IMR-90 (cell line): ENCODE measurements at regions not wholly inside any gene's neighbourhood (a gene's known extent, or its start where the extent isn't known, plus 50 kb on each side); places are given as distances from the start of the nearest gene placed in this dataset.

Source experiments
- ATAC-seq: fragments of 200-7000 bp; cut with Tn5 transposase; 2 replicates; pipeline ENCODE4 v1.9.1; 2020; ENCODE audit warnings: low read depth, mild to moderate bottlenecking, moderate library complexity
- BruUV-seq: library from RNA; stranded (reverse); fragments of 400-500 nt; replicated peaks from 2 replicates; lab custom pipeline; 2021; lab: Mats Ljungman, UMichigan
- CTCF ChIA-PET: fragments of 300-600 bp; formaldehyde crosslinking; extraction: SDS; loops from one replicate; lab custom pipeline; 2021; ENCODE audit warnings: antibody characterized with exemption; lab: Yijun Ruan, JAX
- POLR2A ChIA-PET: fragments of 300-600 bp; sonication (Branson Sonifier 250); formaldehyde crosslinking; loops from one replicate; lab custom pipeline; 2022; ENCODE audit warnings: antibody characterized with exemption; ENCODE audit not compliant: unreplicated experiment; lab: Charles Lee
- DNase-seq: peaks from one replicate; pipeline ENCODE4 v3.0.0; 2013
- H2AFZ ChIP-seq: replicated peaks from 2 replicates; pipeline ENCODE3; 2013; ENCODE audit warnings: low read length, mild to moderate bottlenecking; ENCODE audit not compliant: poor library complexity
- H2AK5ac ChIP-seq: 2 replicates; pipeline ENCODE4 v1.6.1; 2013; ENCODE audit warnings: low read depth, low read length, inconsistent platforms
- H2AK9ac ChIP-seq: replicated peaks from 2 replicates; pipeline ENCODE3; 2013; ENCODE audit warnings: mild to moderate bottlenecking, low read depth, low read length, moderate library complexity; ENCODE audit not compliant: poor library complexity
- H2BK120ac ChIP-seq: 2 replicates; pipeline ENCODE4 v1.6.1; 2013; ENCODE audit warnings: low read depth, low read length, inconsistent platforms
- H2BK15ac ChIP-seq: 3 replicates; pipeline ENCODE4 v1.6.1; 2013; ENCODE audit warnings: low read depth, low read length, inconsistent platforms
- H2BK20ac ChIP-seq: 2 replicates; pipeline ENCODE4 v1.6.1; 2013; ENCODE audit warnings: low read depth, mild to moderate bottlenecking, inconsistent platforms, low read length, moderate library complexity
- H2BK5ac ChIP-seq: 2 replicates; pipeline ENCODE4 v1.6.1; 2013; ENCODE audit warnings: mild to moderate bottlenecking, low read depth, low read length, inconsistent platforms; ENCODE audit not compliant: poor library complexity, severe bottlenecking
- H3K14ac ChIP-seq: replicated peaks from 2 replicates; pipeline ENCODE4 v1.6.1; 2013; ENCODE audit warnings: low read depth, low read length, inconsistent platforms
- H3K18ac ChIP-seq: 2 replicates; pipeline ENCODE4 v1.6.1; 2013; ENCODE audit warnings: low read depth, low read length, control low read depth
- H3K23ac ChIP-seq: 2 replicates; pipeline ENCODE4 v1.6.1; 2013; ENCODE audit warnings: low read depth, low read length, inconsistent platforms
- H3K27ac ChIP-seq: 2 replicates; pipeline ENCODE4 v1.5.1; 2013; ENCODE audit warnings: mild to moderate bottlenecking, control low read depth, low read length; ENCODE audit not compliant: insufficient read depth
- H3K27me3 ChIP-seq: 2 replicates; pipeline ENCODE4 v1.6.1; 2013; ENCODE audit warnings: low read length; ENCODE audit not compliant: control insufficient read depth, insufficient read depth
- H3K36me3 ChIP-seq: 2 replicates; pipeline ENCODE4 v1.6.1; 2013; ENCODE audit warnings: low read length, mixed read lengths; ENCODE audit not compliant: control insufficient read depth, insufficient read depth
- H3K4ac ChIP-seq: 2 replicates; pipeline ENCODE4 v1.6.1; 2013; ENCODE audit warnings: low read depth, low read length, inconsistent platforms
- H3K4me1 ChIP-seq: 2 replicates; pipeline ENCODE4 v1.6.1; 2013; ENCODE audit warnings: low read length, mixed read lengths; ENCODE audit not compliant: control insufficient read depth, insufficient read depth
- H3K4me2 ChIP-seq: 2 replicates; pipeline ENCODE4 v1.6.1; 2013; ENCODE audit warnings: low read depth, mild to moderate bottlenecking, control low read depth, low read length, moderate library complexity
- H3K4me3 ChIP-seq: 2 replicates; pipeline ENCODE4 v1.5.1; 2013; ENCODE audit warnings: low read depth, mild to moderate bottlenecking, control low read depth, low read length, moderate library complexity; ENCODE audit not compliant: insufficient read depth
- H3K56ac ChIP-seq: 2 replicates; pipeline ENCODE4 v1.6.1; 2013; ENCODE audit warnings: low read length, inconsistent platforms; ENCODE audit not compliant: insufficient read depth; ENCODE audit errors: extremely low read depth
- H3K79me1 ChIP-seq, 2 experiments: 2 replicates each; pipeline ENCODE4 v1.6.1; 2013; ENCODE audit warnings: low read length in 2 of 2, inconsistent platforms in 1 of 2, low read depth in 1 of 2
- H3K9ac ChIP-seq: 2 replicates; pipeline ENCODE4 v1.6.1; 2013; ENCODE audit warnings: low read depth, low read length, control low read depth
- H3K9me1 ChIP-seq: 2 replicates; pipeline ENCODE4 v1.6.1; 2013; ENCODE audit warnings: low read length, inconsistent platforms; ENCODE audit not compliant: insufficient read depth
- H3K9me3 ChIP-seq: 2 replicates; pipeline ENCODE4 v1.6.1; 2013; ENCODE audit warnings: low read length; ENCODE audit not compliant: control insufficient read depth, insufficient read depth
- H4K20me1 ChIP-seq: 2 replicates; pipeline ENCODE4 v1.6.1; 2013; ENCODE audit warnings: low read length, inconsistent platforms; ENCODE audit not compliant: insufficient read depth
- H4K5ac ChIP-seq: 2 replicates; pipeline ENCODE4 v1.6.1; 2013; ENCODE audit warnings: mild to moderate bottlenecking, low read depth, low read length, control low read depth
- H4K8ac ChIP-seq, 2 experiments: 2 replicates each; pipeline ENCODE4 v1.6.1; 2013; ENCODE audit warnings: low read depth in 2 of 2, low read length in 2 of 2, control low read depth in 1 of 2, inconsistent platforms in 1 of 2
- H4K91ac ChIP-seq: 2 replicates; pipeline ENCODE4 v1.6.1; 2013; ENCODE audit warnings: low read depth, low read length, inconsistent platforms; ENCODE audit not compliant: insufficient read depth
- CEBPB ChIP-seq: IDR thresholded peaks from 2 replicates; pipeline ENCODE4 v1.6.1; 2012; ENCODE audit warnings: low read depth, low read length, improper control_type of control experiment
- MAZ ChIP-seq: IDR thresholded peaks from 2 replicates; pipeline ENCODE4 v1.6.1; 2012; ENCODE audit warnings: low read depth, mild to moderate bottlenecking, low read length, improper control_type of control experiment, moderate library complexity, borderline replicate concordance
- NFE2L2 ChIP-seq: fragments of 150-350 bp; IDR thresholded peaks from 2 replicates; pipeline ENCODE4 v1.6.1; 2016; ENCODE audit warnings: low read depth, mild to moderate bottlenecking, low read length
- RAD21 ChIP-seq: IDR thresholded peaks from 2 replicates; pipeline ENCODE4 v1.6.1; 2012; ENCODE audit warnings: low read length, improper control_type of control experiment
- SMC3 ChIP-seq: fragments of 150-350 bp; IDR thresholded peaks from 2 replicates; pipeline ENCODE4 v1.6.1; 2016; ENCODE audit warnings: low read depth, mild to moderate bottlenecking, antibody characterized with exemption, low read length, moderate library complexity
- USF2 ChIP-seq: fragments of 150-350 bp; IDR thresholded peaks from 2 replicates; pipeline ENCODE4 v1.6.1; 2017; ENCODE audit warnings: mild to moderate bottlenecking, antibody characterized with exemption, low read length, low read depth
- dilution Hi-C: fragments of 300-500 bp; cut with HindIII; formaldehyde crosslinking; loops from one replicate; pipeline ENCODE4 v1.14.3; 2018; ENCODE audit warnings: low sequenced_read_pairs; ENCODE audit not compliant: unreplicated experiment
- in situ Hi-C: fragments of 300-500 bp; cut with MboI; formaldehyde crosslinking; loops from 3 replicates; pipeline ENCODE4 v1.14.3; 2019; ENCODE audit warnings: low sequenced_read_pairs, inconsistent platforms, mixed read lengths
- intact Hi-C: fragments of 100-400 bp; cut with micrococcal nuclease; formaldehyde crosslinking; loops from 2 replicates; pipeline ENCODE4 v1.10.0; 2022
- TF ChIP-seq, protein P1 (sequence below): fragments of 150-350 bp; IDR thresholded peaks from 2 replicates; pipeline ENCODE4 v1.6.1; 2016; ENCODE audit warnings: low read depth, mild to moderate bottlenecking, low read length, moderate library complexity, borderline replicate concordance
- TF ChIP-seq, protein P2 (sequence below): conservative IDR thresholded peaks from 2 replicates; pipeline ENCODE4 v1.5.1; 2012; ENCODE audit warnings: mild to moderate bottlenecking, low read depth, low read length, improper control_type of control experiment

DNA sequence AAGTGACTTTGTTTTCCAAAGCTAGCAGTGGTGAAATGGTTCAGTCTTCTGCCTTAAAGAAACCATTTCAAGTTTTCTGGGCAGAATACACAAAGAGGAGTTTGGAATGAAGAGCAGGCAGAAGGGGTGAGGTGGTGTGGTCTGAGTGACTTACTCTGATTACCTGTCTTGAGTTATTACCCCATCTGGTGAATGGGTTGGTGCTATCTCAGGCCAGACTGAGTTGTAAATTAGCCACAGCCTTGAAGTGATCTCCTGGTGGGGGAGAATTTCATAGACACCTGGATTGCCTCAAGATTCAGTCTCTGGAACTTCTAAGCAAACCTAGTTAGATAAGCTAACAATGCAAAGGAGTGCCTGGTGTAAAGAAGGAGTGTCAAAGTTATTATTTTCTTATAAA lies 983.5 kb upstream of the NXPH2 start:
- ChIA-PET CTCF (interaction anchor here (0.7 to 1.0 kb wide), 2 partner anchors 19 to 28 kb away, joined by 3 read pairs; no protein-coding TSS in a partner anchor), POLR2A (no interaction called here)
- Histone ChIP-seq H3K9me3 (peaks cover 11% of the 10 kb centered on the region), H3K36me3 (no peaks in the 10 kb centered on the region), H4K5ac (no peak overlapping the region), H2BK5ac (no peak overlapping the region), H4K20me1 (no peaks in the 10 kb centered on the region), H3K9ac (no peak overlapping the region), H3K9me1 (no peaks in the 10 kb centered on the region), H2BK15ac (no peak overlapping the region), H3K4me2 (no peak overlapping the region), H3K27ac (no peak overlapping the region), H3K4ac (no peak overlapping the region), H4K91ac (no peak overlapping the region), H2AK5ac (no peak overlapping the region), H2AK9ac (no peak overlapping the region), H3K56ac (no peak overlapping the region), H3K18ac (no peak overlapping the region), H3K27me3 (no peaks in the 10 kb centered on the region), H2AFZ (no peak overlapping the region), H4K8ac (no peak overlapping the region), H3K23ac (no peak overlapping the region), H3K79me1 (no peaks in the 10 kb centered on the region), H3K4me3 (no peak overlapping the region), H2BK20ac (no peak overlapping the region), H3K4me1 (no peaks in the 10 kb centered on the region), H3K14ac (no peak overlapping the region), H2BK120ac (no peak overlapping the region)
- no TSS peak for BruUV-seq
- DNase-seq, result no peak
- dilution Hi-C loops (no loop called here), in situ Hi-C loops (no loop called here), intact Hi-C loops (no loop called here)
- ATAC-seq, result no peak
- TF ChIP-seq MAZ (no peak), SMC3 (no peak), USF2 (no peak), NFE2L2 (no peak), CEBPB (no peak), RAD21 (no peak)
- TF ChIP-seq, protein P1, sequence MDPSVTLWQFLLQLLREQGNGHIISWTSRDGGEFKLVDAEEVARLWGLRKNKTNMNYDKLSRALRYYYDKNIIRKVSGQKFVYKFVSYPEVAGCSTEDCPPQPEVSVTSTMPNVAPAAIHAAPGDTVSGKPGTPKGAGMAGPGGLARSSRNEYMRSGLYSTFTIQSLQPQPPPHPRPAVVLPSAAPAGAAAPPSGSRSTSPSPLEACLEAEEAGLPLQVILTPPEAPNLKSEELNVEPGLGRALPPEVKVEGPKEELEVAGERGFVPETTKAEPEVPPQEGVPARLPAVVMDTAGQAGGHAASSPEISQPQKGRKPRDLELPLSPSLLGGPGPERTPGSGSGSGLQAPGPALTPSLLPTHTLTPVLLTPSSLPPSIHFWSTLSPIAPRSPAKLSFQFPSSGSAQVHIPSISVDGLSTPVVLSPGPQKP, result no peak
- TF ChIP-seq, protein P2, sequence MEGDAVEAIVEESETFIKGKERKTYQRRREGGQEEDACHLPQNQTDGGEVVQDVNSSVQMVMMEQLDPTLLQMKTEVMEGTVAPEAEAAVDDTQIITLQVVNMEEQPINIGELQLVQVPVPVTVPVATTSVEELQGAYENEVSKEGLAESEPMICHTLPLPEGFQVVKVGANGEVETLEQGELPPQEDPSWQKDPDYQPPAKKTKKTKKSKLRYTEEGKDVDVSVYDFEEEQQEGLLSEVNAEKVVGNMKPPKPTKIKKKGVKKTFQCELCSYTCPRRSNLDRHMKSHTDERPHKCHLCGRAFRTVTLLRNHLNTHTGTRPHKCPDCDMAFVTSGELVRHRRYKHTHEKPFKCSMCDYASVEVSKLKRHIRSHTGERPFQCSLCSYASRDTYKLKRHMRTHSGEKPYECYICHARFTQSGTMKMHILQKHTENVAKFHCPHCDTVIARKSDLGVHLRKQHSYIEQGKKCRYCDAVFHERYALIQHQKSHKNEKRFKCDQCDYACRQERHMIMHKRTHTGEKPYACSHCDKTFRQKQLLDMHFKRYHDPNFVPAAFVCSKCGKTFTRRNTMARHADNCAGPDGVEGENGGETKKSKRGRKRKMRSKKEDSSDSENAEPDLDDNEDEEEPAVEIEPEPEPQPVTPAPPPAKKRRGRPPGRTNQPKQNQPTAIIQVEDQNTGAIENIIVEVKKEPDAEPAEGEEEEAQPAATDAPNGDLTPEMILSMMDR, result no peak
